Thyroid gland (tissue), 4 donors: ENCODE measurements at regions not wholly inside any gene's neighbourhood (a gene's known extent, or its start where the extent isn't known, plus 50 kb on each side); places are given as distances from the start of the nearest gene placed in this dataset.

ENCODE experiments used
- DNase-seq, 2 donors: peaks; one replicate each; pipeline ENCODE4 v3.0.0-alpha.2; 2019
- H3K27ac ChIP-seq, 3 donors: fragments of 200-600 bp; sonication (generic); 1 replicate in 2 of 3; 2 replicates in 1 of 3; pipeline ENCODE4 v1.5.1; 2016 to 2019; ENCODE audit warnings: mild to moderate bottlenecking in 1 of 3, moderate library complexity in 1 of 3
- H3K27me3 ChIP-seq: fragments of 200-600 bp; sonication (generic); one replicate; pipeline ENCODE4 v1.5.1; 2019
- H3K36me3 ChIP-seq, 2 donors: fragments of 200-600 bp; sonication (generic); one replicate each; pipeline ENCODE4 v1.5.1; 2016 to 2019
- H3K4me1 ChIP-seq, 2 donors: fragments of 200-600 bp; sonication (generic); one replicate each; pipeline ENCODE4 v1.5.1; 2017 to 2019
- H3K4me3 ChIP-seq, 3 donors: fragments of 200-600 bp; sonication (generic); replicated peaks in 1 of 3; 1 replicate in 2 of 3; 2 replicates in 1 of 3; pipeline ENCODE4 v1.5.1; 2016; ENCODE audit warnings: mild to moderate bottlenecking in 1 of 3
- H3K9me3 ChIP-seq: fragments of 200-600 bp; sonication (generic); one replicate; pipeline ENCODE4 v1.5.1; 2017
- CTCF ChIP-seq, 6 experiments: fragments of 200-600 bp in 3 of 6; fragments of 450-650 bp in 3 of 6; sonication (generic) in 3 of 6; IDR thresholded peaks; one replicate each; pipeline ENCODE4 v1.5.1; 2016 to 2019; ENCODE audit warnings: antibody characterized with exemption in 6 of 6, mild to moderate bottlenecking in 2 of 6, inconsistent platforms in 1 of 6, moderate library complexity in 1 of 6
- POLR2A ChIP-seq, 2 donors: fragments of 450-650 bp; IDR thresholded peaks; one replicate each; pipeline ENCODE4 v1.6.1; 2017; ENCODE audit warnings: antibody characterized with exemption in 2 of 2, mild to moderate bottlenecking in 2 of 2, moderate library complexity in 1 of 2
- WGBS, 2 donors: methylation state at CpG; one replicate each; pipeline ENCODE4 v1.1.5; 2017; 5-methylcytosine and 5-hydroxymethylcytosine counted together
- intact Hi-C: fragments of 100-400 bp; cut with DNase I; formaldehyde crosslinking; loops from one replicate; pipeline ENCODE4 v1.15.1; 2023

GRCh38 chr9:11946531-11946930, 746.7 kb upstream of the TYRP1 start:
- Histone ChIP-seq H3K4me1 (no peaks in the 10 kb centered on the region), H3K27me3 (no peaks in the 10 kb centered on the region), H3K36me3 (no peaks in the 10 kb centered on the region), H3K9me3 (no peaks in the 10 kb centered on the region), H3K27ac (no peak overlapping the region), H3K4me3 (no peak overlapping the region)
- 56 to 74% methylated on average over 1 of the region's 1 CpG for WGBS, 2 donors
- no peak for TF ChIP-seq CTCF (IDR thresholded peaks at IDR 0.05)
- TF ChIP-seq POLR2A (IDR thresholded peaks at IDR 0.05) = no peak
- intact Hi-C loops = no loop called here
- DNase-seq = no peak

- intact Hi-C loops = no loop called here
- no peak overlapping the region for H3K27ac ChIP-seq
- no peaks in the 10 kb centered on the region for H3K36me3 ChIP-seq
- WGBS, 2 donors = 73 to 84% methylated on average over 4 of the region's 4 CpGs
- no peaks in the 10 kb centered on the region for H3K4me1 ChIP-seq
- H3K9me3 ChIP-seq = no peaks in the 10 kb centered on the region
- no peaks in the 10 kb centered on the region for H3K27me3 ChIP-seq
- DNase-seq = no peak
- H3K4me3 ChIP-seq = no peak overlapping the region
- TF ChIP-seq POLR2A (IDR thresholded peaks at IDR 0.05) = no peak
- TF ChIP-seq CTCF (IDR thresholded peaks at IDR 0.05) = no peak
Measured at GRCh38 chr9:11962327-11962726, 730.9 kb upstream of the TYRP1 start.

- Histone ChIP-seq H3K4me3 (no peak overlapping the region), H3K4me1 (no peaks in the 10 kb centered on the region), H3K9me3 (no peaks in the 10 kb centered on the region), H3K27ac (no peak overlapping the region), H3K27me3 (no peaks in the 10 kb centered on the region), H3K36me3 (no peaks in the 10 kb centered on the region)
- intact Hi-C loops = no loop called here
- no peak for TF ChIP-seq POLR2A (IDR thresholded peaks at IDR 0.05)
- TF ChIP-seq CTCF (IDR thresholded peaks at IDR 0.05) = no peak
- 47 to 57% methylated on average over 4 of the region's 4 CpGs for WGBS, 2 donors
- DNase-seq = no peak
Measured at GRCh38 chr9:11966786-11967185, 726.4 kb upstream of the TYRP1 start.

- WGBS, 2 donors = 80 to 90% methylated on average over 1 of the region's 1 CpG
- Histone ChIP-seq H3K9me3 (no peaks in the 10 kb centered on the region), H3K4me3 (no peak overlapping the region), H3K4me1 (no peaks in the 10 kb centered on the region), H3K36me3 (no peaks in the 10 kb centered on the region), H3K27me3 (no peaks in the 10 kb centered on the region), H3K27ac (no peak overlapping the region)
- intact Hi-C loops = no loop called here
- DNase-seq = no peak
- no peak for TF ChIP-seq CTCF (IDR thresholded peaks at IDR 0.05)
- no peak for TF ChIP-seq POLR2A (IDR thresholded peaks at IDR 0.05)
Measured at GRCh38 chr9:11968631-11969030, 724.6 kb upstream of the TYRP1 start.

GRCh38 chr9:11973011-11973410, 720.2 kb upstream of the TYRP1 start:
- intact Hi-C loops = no loop called here
- no peak overlapping the region for H3K4me3 ChIP-seq
- no peaks in the 10 kb centered on the region for H3K27me3 ChIP-seq
- no peaks in the 10 kb centered on the region for H3K4me1 ChIP-seq
- no peak for DNase-seq
- WGBS, 2 donors = 15 to 18% methylated on average over 1 of the region's 1 CpG
- no peaks in the 10 kb centered on the region for H3K9me3 ChIP-seq
- H3K36me3 ChIP-seq = no peaks in the 10 kb centered on the region
- TF ChIP-seq CTCF (IDR thresholded peaks at IDR 0.05) (no peak), POLR2A (IDR thresholded peaks at IDR 0.05) (no peak)
- H3K27ac ChIP-seq = no peak overlapping the region
